Activated CD8-positive, alpha-beta memory T cell treated with anti-CD3 and anti-CD28 coated beads for 4 hours (primary cell): ENCODE measurements at regions not wholly inside any gene's neighbourhood (a gene's known extent, or its start where the extent isn't known, plus 50 kb on each side); places are given as distances from the start of the nearest gene placed in this dataset.

ENCODE experiments used
- DNase-seq, 2 donors: peaks; one replicate each; pipeline ENCODE4 v3.0.0-alpha.2; 2020; ENCODE audit warnings: low read depth in 2 of 2

DNA sequence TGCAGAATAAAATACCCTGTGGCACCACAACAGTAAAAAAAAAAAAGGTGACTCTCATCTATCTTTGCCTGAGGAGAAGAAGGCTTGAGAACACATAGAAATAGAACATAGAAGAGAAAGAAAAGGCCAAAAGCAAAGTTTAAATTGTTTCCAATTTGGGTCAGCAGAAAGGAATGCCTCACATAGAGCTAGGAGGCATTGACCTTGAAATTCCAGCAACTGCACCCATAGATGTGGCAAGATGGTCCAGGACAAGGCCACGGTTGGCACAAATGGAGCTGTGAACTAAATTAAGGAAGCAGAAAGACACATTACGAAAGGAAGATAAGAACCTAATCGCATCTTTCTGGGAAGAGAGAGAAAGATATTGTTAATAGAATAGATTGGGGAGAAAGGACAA lies 588.3 kb downstream of the LMO4 start:
- no peak for DNase-seq

DNA sequence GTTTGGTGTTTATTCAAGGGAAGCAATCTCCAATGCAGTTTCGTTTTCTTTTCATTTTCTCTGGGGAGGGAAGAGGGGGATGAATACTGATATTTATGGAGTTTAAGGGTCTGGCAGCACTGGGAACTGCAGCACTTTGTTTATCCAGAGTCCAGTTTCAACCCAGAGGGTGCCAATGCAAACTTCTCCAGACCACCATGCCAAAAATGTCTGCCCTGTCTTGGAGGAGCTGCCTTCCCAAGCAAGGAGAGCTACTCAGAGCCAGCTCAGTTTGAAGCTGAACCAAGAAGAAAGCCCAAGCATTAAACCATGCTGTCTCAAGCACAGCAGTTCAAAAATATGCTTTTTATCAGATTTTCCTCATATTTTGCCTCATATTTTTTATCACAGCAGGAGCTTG lies 589.7 kb downstream of the LMO4 start:
- DNase-seq = no peak

DNA sequence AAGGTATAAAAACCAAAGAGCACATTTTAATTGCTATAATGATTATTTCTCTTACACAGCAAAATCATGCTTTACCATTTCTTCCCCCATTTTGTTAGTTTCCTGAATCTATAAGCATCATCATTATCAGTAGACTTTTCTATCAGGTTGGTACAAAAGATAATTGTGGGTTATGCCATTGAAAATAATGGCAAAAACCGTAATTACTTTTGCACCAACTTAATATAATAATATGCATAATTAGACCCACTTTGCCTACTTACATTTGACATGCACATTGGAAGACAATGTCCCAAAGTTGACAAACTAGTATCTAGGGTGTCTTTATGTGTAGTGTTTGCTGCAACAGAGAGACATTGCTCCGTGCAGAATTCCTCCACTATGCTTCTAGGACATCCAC lies 594.2 kb downstream of the LMO4 start:
- DNase-seq = no peak

DNA sequence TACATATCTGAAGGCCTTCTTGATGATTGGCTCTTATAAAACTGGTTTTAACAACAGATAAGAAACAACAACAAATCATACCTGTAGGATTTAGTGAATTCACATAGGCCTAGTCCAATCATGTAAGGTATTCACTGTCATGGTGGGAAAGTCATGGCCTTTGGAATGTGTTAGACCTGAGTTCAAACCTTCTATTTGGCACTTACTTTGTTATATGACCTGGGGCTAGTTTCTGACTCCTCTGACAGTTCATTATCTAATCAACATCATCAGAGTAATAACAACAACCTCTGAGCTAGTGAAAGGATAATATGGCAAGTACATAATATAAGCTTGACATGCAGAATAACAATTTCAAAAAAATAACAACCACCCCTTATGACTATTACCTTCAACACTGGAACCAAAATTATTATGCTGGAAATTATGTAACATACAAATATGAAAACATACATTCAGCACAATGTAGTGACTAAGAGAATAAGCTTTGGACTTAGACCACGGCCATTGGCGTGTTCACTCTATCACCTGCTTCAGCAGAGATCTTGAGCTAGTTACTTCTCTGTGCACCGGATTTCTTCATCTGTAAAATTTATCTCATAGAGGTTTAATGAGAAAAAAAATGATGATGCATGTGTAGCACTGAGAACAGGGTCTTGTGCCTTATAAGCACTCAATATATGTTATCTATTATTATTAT lies 597.6 kb downstream of the LMO4 start:
- DNase-seq = no peak

DNA sequence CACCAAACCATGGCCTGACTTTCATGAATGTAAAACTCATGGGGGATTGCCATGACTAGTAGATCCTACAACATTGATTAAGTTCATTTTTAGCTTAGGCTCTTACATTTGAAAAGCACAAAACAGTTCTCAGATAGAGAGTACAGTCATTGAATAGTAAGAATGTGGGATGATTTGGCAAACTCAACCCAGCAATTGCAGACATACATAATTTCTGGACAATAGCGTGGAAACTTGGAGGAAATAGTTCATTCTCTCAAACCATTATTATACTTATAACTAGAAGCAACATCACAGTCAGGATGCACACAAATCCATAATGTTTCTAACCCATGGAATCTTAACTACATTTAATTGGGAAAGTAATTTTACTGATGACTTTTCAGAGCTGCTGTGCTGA lies 598.2 kb downstream of the LMO4 start:
- DNase-seq = no peak

DNA sequence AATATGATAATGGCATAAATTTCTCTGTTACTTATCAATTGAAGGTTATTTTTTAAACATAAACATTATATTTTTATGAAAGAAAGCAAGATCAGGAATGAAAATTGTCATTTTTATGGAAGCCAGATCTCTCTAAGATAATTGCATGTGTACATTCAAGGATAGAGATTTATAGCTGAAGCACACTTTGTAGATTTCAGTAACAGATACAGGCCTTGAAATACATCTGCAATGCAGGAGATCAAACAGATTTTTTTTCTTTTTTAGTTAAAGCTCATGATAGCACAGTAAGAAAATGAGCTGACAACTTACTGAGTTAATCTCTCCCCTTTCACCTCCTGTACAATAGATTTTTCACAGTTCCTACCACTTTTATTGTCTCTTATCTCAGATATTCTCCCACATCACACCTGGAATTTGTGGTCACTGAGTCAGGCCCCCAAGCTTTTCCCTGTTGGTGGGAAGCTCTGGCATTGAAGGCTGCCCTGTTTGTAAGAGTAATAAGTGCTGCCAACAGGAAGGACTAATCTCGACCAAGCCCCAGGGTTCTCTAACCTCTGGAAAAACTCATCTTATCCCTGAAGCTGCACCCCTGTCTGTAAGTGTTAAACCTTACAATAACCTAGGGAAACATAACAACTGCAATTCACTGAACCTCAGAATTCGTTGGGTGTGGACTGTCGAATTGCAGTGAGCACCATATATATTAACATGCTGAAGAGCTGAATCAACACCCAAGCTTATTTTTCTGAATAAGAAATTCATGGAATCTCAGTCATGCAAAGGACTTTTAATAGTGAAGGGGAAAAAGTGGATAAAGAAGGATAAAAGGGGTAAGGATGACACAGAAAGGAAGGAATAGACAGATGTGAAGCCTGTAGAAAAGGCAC lies 599.0 kb downstream of the LMO4 start:
- DNase-seq = no peak

DNA sequence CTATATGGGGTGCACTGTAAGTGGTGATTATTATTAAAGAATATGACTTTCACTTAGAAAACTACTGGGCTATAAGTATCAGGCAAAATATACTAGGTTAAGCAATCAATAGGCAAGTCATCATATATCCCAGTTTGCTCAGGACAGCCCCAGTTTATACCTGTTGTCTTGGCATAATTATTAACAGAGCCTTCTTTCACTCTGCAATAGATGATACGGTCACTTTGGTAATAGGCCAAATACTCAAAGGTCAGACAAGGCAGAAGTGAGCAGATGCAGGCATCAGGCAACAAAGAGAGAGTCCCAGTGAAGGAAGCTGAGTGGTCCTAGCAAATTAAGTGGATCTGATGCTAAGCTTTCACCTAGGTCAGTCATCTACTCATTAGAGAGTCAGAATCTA lies 599.9 kb downstream of the LMO4 start:
- no peak for DNase-seq

DNA sequence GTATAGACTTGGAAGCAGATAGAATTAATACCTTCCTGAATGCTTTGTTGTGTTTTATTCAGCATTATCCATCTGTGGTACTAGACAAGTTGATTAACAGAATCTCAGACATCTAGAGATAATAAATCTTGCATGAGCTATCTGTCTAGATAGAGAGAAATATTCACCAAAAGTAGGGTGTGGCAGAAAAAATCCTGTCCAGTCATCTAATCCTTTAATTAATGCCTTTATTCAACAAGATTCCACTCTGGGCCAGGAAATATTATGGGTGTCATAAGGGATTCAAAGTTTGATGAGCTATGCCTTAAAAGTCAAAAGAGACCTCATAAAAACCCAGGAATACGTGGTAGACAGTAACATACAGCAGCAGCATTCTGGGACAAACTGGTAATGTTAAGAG lies 601.2 kb downstream of the LMO4 start:
- no peak for DNase-seq

DNA sequence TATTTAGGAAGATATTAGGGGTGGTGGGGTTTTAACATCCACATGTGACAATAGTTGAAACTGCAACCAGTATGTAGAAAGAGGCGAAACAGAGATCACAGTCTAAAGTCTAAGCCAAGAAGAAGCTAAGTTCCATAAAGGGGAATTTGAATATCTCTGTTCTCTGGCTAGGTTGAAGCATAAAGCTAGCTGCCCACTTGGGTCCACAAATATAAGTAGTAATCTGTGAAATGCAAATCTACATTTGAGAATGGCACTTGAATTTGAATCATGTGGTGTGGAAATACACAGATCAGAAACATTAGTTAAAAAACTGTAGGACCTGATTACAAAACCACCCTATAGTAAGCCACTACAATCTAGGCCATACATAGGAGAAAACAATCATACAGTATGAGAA lies 602.1 kb downstream of the LMO4 start:
- DNase-seq = no peak

DNA sequence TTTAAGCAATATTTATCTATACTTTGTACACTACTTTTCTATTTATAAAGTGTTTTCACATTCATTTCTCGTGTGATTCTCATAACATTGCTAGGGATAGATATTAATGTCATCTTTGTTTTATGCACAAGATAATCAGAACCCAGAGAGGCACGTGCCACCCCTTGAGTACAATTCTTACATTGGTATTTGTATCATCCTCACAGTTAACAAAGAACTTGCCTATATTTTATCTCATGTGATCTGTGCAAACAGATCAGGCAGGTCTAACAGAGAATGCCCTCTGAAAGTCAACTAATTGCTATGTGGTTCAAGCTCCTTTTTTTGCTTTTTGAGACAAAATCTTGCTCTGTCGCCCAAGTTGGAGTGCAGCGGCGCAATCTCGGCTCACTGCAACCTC lies 604.5 kb downstream of the LMO4 start:
- no peak for DNase-seq

DNA sequence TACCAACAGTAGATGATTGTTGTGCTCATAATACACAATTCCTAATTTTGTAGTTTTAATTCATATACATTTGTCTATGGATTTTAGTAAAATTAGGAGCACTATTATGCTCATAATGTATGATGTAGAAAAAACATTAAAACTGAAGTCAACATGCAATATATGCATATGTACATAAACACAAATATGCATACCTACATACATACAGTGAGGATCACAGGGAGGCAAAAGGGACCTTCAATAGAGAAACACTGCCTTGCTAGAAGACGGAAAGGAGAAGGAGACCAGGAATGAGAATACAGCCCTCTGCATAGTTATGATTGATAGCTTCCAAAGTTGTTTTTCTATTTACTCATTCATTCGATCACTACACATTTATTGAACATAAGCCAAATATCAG lies 606.5 kb downstream of the LMO4 start:
- no peak for DNase-seq

DNA sequence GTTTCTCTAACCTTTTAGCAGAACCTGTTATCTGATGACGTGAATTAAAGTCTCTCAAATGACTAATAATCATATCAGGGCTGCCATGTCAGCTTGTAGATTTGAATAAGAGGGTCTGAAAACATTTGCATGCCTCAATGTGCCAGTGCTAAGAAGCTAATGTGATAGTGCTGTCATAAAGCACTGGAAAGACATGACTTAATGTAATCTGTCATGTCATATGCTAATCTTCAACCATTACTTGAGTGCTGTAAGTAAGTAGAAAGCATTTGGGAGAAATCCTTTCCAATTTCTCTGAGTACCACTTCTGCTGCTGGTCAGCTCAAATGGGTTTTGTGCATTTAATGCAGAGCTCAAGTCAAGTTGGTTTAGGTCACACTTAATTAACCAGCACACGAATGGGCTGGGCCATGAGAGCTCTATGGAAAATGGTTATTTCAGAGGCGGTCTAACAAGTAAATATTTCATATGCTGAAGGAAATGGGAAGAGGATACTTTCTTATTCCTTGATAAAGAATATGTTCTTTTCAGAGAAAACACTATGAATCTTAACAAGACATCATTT lies 609.2 kb downstream of the LMO4 start:
- DNase-seq = no peak

DNA sequence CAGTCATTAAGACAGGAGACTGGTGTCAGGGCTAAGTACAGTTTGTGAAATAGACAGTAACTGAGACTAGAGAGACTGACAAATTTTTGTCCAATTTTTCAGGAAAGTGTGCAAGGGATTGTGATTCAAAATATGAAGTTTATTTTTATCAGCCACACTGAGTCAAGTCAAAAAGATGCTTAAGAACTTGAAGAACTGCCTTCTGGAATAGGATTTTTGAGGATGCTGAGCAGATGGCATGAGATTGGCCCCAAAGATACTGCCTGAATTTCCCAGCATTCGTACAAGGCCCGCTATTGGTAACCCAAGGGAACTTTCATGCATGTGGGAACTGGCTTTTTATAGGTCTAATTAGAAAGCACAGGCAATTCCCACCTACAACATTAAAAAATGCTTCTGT lies 610.0 kb downstream of the LMO4 start:
- no peak for DNase-seq

DNA sequence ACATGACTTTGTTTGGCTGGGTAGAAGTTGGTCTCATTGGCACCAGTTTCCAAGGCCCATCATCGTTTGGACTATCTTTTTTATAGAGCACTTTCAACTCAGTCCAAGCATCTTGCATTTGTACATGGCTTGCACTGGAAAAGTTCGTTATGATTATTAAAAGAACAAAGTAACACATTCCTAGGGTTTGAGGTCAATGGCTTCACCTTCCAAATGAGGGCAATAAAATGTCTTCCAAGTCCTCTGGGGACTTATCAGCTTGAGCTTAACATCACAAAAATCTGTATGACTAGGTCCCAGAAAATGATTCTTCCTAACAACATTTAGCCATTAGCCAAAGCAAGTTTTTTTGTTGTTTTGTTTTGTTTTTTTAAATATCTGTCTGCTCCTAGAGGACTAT lies 610.8 kb downstream of the LMO4 start:
- no peak for DNase-seq

DNA sequence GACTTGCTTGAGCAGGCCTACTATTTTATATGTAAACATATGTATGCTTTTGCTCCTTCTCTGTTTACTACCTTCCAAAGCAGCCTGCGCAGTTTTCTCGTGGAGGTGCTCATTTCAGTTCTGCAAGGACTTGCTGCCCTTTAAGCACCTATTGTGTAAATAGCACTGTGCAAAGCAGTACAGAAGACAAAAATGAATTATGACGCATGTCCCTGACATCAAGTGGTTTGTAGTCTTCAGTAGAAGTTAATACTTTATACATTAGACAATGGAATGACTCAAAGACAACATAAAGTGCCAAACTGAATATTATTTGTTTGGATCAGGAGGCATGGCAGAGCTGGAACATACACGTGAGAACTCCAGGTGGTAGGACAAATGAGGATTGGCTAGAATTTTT lies 611.7 kb downstream of the LMO4 start:
- DNase-seq = no peak

DNA sequence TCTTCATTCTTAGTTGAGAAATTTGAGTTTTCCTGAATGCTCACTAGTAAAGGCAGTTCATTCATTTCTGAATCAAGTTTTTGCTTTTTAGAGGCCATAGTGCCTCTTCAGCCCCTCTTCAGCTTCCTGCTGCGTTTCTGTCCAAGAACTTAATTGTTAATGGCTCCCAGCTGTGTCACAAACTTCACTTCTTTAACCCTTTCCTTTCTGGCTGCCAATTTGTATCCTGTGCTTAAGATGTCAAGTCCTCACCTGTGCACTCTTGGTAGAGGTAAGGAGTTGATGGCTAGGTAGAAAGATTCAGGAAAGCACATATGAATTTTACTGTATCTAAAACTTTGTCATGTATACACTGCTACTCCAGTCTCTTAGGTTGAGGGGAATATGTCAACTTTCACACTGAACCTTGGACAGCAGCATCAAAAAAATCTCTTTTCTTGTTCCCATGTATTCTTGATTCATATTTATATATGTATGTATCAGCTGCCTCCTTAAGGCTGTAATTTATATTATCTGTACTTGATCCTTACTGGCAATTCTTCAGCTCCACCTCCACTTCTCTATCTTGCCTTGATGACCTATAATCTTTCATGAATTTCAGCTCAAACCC lies 612.8 kb downstream of the LMO4 start:
- no peak for DNase-seq

DNA sequence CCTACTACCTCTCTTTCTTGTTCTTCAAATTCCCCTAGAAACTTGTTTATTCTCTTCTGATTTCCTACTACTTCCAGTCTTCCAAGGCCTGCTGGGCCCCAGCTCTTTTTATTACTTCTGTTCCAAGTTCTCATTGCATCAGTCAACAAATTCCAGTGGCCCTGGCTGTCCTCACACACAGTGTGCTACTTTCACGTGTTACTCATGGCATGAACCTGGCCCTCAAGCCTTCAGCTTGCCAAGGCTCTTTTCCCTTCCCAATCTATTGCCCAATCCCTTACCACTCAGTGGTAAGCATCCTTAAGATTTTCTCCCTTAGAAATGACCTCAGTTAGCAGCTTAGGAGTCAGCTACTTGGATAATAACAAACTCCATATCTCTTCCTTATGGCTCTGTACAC lies 613.5 kb downstream of the LMO4 start:
- DNase-seq = no peak

DNA sequence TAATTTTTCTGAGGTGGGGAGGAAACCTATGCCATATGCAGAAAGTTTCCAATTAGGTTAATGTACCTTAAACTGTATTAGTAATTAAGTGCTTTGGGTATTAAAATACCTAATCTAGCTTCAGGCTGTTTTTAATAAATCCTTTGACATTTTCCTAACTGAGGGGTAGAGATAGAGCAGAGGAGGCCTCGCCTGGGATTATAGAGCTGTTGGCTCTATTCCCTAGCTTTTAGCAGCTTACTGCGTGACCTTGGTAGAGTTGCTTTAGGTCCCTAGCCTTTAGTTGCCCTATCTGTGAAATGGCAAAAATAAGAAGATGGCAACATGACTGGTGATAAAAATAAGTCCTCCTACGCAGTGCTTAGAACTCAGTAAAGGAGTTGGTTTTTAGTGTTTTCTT lies 621.0 kb downstream of the LMO4 start:
- DNase-seq = no peak

DNA sequence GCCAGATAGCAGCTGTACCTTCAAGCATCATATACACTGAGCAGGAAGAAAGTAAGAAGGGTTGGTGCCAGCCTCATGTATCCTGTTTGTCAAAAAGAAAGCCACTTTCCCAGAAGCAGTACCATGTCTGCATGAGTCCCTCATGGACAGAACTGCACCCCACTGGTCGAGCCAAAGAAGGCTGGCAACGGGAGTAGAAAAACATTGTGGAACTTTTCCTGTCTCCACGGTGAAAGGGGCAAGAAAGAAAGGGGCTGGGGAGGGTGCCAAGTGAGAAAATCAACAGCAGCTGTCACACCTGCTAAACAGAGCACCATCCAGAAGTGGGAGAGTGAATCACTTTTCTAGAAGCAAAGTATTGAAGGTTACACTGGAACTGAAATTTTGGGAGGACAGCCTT lies 621.7 kb downstream of the LMO4 start:
- DNase-seq = no peak

DNA sequence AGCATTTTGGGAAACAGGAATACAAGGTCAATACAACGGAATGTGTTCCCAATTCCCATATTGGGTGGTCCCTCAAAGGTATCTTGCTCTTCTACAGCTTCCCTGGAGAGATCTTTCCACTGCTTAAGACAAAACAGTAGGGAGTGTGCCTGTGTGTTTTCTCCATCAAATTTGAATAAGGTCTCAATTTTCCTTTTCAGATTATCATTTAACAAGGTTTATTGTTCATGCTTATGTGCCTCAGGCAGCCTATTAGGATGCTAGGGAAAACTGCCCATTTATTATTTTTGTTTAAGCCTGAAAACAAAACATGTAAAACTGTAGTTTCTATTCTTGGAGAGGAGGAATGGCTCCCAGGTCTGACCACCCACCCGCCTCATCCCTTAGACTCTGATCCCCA lies 622.7 kb downstream of the LMO4 start:
- DNase-seq = no peak

DNA sequence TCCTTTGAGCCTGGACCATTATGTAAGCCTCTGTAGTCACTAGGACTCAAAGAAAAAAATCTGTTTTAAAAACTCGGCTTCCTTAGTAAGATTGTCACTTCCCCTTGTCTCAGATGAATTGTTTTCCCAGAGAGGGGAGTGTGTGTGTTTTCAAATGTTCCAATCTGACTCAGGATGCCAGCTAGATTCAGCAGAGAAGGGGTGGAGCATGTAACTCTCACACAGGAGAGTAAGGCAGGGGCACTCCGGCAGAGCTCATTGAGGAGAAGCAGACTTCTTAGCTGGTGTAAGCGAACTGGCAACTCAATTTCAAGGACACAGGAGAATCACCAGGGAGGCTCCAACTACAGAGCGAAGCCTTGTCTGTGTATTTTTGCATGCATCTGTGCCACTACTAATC lies 623.2 kb downstream of the LMO4 start:
- DNase-seq = no peak

DNA sequence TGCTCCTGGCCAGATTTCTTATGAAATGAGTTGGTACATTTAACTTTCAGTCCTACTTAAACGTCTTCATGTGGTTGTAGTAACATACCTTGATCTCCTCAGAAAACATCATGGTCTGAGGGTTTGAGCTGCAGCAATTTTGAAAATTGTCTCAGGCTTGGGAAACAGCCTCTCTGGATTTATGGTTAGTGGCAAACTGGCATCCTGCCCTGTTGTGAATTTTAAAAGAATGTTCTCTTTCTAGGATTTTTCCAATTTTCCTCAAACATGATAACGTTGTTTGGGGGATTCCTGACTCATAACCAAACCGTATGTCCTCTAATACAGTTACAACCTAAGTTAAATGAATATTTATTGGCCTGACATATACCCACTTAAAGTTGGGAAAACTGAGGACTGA lies 624.4 kb downstream of the LMO4 start:
- DNase-seq = no peak
